ENCODE measurements at regions not wholly inside any gene's neighbourhood (a gene's known extent, or its start where the extent isn't known, plus 50 kb on each side); places are given as distances from the start of the nearest gene placed in this dataset.

DNA sequence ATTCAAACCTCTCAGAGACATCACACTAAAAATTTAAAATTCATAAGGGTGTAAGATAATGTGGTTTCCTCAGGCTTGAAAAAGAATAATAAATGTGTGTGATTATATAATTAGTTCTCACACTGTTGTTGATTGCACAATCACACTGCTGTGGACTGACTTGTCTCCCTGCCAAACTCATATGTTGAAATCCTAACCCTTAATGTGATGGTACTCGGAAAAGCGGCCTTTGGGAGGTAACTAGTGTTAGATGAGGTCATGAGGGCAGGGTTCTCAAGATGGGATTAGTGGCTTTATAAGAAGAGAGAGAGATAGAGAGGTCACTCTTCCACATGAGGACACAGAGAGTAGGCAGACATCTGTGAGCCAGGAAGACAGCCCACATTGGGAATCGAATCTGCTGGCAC lies 128.5 kb upstream of the COL1A2 start:
- DNase-seq (ENCODE audit: low read depth), result no peak
- TF ChIP-seq, protein P1, sequence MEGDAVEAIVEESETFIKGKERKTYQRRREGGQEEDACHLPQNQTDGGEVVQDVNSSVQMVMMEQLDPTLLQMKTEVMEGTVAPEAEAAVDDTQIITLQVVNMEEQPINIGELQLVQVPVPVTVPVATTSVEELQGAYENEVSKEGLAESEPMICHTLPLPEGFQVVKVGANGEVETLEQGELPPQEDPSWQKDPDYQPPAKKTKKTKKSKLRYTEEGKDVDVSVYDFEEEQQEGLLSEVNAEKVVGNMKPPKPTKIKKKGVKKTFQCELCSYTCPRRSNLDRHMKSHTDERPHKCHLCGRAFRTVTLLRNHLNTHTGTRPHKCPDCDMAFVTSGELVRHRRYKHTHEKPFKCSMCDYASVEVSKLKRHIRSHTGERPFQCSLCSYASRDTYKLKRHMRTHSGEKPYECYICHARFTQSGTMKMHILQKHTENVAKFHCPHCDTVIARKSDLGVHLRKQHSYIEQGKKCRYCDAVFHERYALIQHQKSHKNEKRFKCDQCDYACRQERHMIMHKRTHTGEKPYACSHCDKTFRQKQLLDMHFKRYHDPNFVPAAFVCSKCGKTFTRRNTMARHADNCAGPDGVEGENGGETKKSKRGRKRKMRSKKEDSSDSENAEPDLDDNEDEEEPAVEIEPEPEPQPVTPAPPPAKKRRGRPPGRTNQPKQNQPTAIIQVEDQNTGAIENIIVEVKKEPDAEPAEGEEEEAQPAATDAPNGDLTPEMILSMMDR (IDR thresholded peaks at IDR 0.05; ENCODE audit: insufficient read depth, low read length, poor library complexity, severe bottlenecking), result no peak
- H3K36me3 ChIP-seq (ENCODE audit: control insufficient read depth, insufficient read depth, low read length), result no peaks in the 10 kb centered on the region
- H3K4me3 ChIP-seq (ENCODE audit: low read depth, low read length), result no peak overlapping the region
- no peaks in the 10 kb centered on the region for H3K27me3 ChIP-seq (ENCODE audit: control insufficient read depth, insufficient read depth, low read length)

GRCh38 chr7:94270772-94271171 lies 123.9 kb upstream of the COL1A2 start:
- Histone ChIP-seq H3K4me3 (ENCODE audit: low read depth, low read length) (no peak overlapping the region), H3K27me3 (ENCODE audit: control insufficient read depth, insufficient read depth, low read length) (no peaks in the 10 kb centered on the region), H3K36me3 (ENCODE audit: control insufficient read depth, insufficient read depth, low read length) (no peaks in the 10 kb centered on the region)
- no peak for DNase-seq (ENCODE audit: low read depth)
- TF ChIP-seq, protein P1 (IDR thresholded peaks at IDR 0.05; ENCODE audit: insufficient read depth, low read length, poor library complexity, severe bottlenecking), result no peak

GRCh38 chr7:94272821-94273583 lies 121.7 kb upstream of the COL1A2 start:
- Histone ChIP-seq H3K27me3 (ENCODE audit: control insufficient read depth, insufficient read depth, low read length) (no peaks in the 10 kb centered on the region), H3K36me3 (ENCODE audit: control insufficient read depth, insufficient read depth, low read length) (no peaks in the 10 kb centered on the region), H3K4me3 (ENCODE audit: low read depth, low read length) (no peak overlapping the region)
- TF ChIP-seq, protein P1 (IDR thresholded peaks at IDR 0.05; ENCODE audit: insufficient read depth, low read length, poor library complexity, severe bottlenecking), result no peak
- no peak for DNase-seq (ENCODE audit: low read depth)

GRCh38 chr7:94274828-94275227 lies 119.9 kb upstream of the COL1A2 start:
- TF ChIP-seq, protein P1 (IDR thresholded peaks at IDR 0.05; ENCODE audit: insufficient read depth, low read length, poor library complexity, severe bottlenecking), result no peak
- no peak for DNase-seq (ENCODE audit: low read depth)
- no peaks in the 10 kb centered on the region for H3K27me3 ChIP-seq (ENCODE audit: control insufficient read depth, insufficient read depth, low read length)

DNA sequence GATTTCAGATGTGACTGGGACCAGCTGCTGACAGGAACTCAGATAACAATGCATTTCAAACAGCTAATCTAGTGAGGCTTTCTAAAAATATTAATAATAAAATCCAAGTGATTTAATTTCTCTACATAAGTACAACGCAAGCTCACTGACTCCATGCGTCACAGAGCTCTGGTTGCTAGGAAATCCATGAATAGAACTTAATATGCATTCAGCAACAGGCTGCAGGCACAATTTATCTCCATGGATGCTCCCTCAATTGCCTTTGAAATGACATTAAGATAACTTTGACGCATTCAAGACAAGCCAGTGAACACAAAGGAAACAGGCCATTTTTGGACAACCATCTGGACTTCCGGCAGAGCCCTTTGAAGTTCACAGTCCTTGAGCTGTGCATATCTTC lies 118.7 kb upstream of the COL1A2 start:
- no peak for DNase-seq (ENCODE audit: low read depth)
- H3K36me3 ChIP-seq (ENCODE audit: control insufficient read depth, insufficient read depth, low read length), result no peaks in the 10 kb centered on the region
- TF ChIP-seq, protein P1 (IDR thresholded peaks at IDR 0.05; ENCODE audit: insufficient read depth, low read length, poor library complexity, severe bottlenecking), result no peak
- H3K4me3 ChIP-seq (ENCODE audit: low read depth, low read length), result no peak overlapping the region
- H3K27me3 ChIP-seq (ENCODE audit: control insufficient read depth, insufficient read depth, low read length), result no peaks in the 10 kb centered on the region

More at GRCh38 chr7:94274828-94275227, 119.9 kb upstream of the COL1A2 start:
- H3K4me3 ChIP-seq (ENCODE audit: low read depth, low read length), result no peak overlapping the region
- H3K36me3 ChIP-seq (ENCODE audit: control insufficient read depth, insufficient read depth, low read length), result no peaks in the 10 kb centered on the region

DNA sequence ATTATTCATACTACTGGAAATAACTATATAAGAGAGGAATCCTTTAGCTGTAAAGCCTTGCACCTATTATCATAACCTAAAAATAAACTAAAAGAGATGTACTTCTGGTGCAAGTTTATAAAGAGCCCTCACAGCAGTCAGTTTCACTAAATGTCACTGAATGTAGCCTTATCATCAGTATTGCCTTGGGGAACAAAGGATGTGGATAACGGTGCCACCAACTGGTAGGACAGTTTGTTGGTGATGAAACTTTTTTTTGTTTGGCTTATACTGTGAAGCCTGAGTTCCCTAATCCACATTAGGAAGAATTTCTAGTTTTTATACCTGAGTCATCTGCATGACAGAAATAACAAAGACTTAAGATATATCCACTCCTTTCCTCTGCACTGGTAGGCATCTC lies 117.9 kb upstream of the COL1A2 start:
- TF ChIP-seq, protein P1 (IDR thresholded peaks at IDR 0.05; ENCODE audit: insufficient read depth, low read length, poor library complexity, severe bottlenecking), result peak; percentile 39
- Histone ChIP-seq H3K4me3 (ENCODE audit: low read depth, low read length) (no peak overlapping the region), H3K27me3 (ENCODE audit: control insufficient read depth, insufficient read depth, low read length) (no peaks in the 10 kb centered on the region), H3K36me3 (ENCODE audit: control insufficient read depth, insufficient read depth, low read length) (no peaks in the 10 kb centered on the region)
- no peak for DNase-seq (ENCODE audit: low read depth)
